Activated CD8-positive, alpha-beta memory T cell treated with anti-CD3 and anti-CD28 coated beads for 24 hours (primary cell): ENCODE measurements at regions not wholly inside any gene's neighbourhood (a gene's known extent, or its start where the extent isn't known, plus 50 kb on each side); places are given as distances from the start of the nearest gene placed in this dataset.
A peak's percentile ranks its signal among the peaks of the same experiment; 100 is the strongest.

ENCODE experiments used
- DNase-seq: peaks from one replicate; pipeline ENCODE4 v3.0.0-alpha.2; 2020

GRCh38 chr2:57740891-57741290 is 305.7 kb upstream of the VRK2 start:
- DNase-seq = no peak

GRCh38 chr2:57753636-57754035 is 293.0 kb upstream of the VRK2 start:
- DNase-seq = no peak

- DNase-seq = no peak
Observed at GRCh38 chr2:57758686-57759085, 287.9 kb upstream of the VRK2 start.

GRCh38 chr2:57759131-57759530 is 287.5 kb upstream of the VRK2 start:
- DNase-seq = no peak

- DNase-seq = peak; percentile 93
Observed at GRCh38 chr2:57759822-57760300, 286.7 kb upstream of the VRK2 start.

- DNase-seq = no peak
Observed at GRCh38 chr2:57760381-57760801, 286.2 kb upstream of the VRK2 start.

GRCh38 chr2:57776916-57777315 is 269.7 kb upstream of the VRK2 start:
- no peak for DNase-seq

- no peak for DNase-seq
Observed at GRCh38 chr2:57782587-57782986, 264.0 kb upstream of the VRK2 start.

GRCh38 chr2:57793310-57793709 is 253.3 kb upstream of the VRK2 start:
- no peak for DNase-seq

- no peak for DNase-seq
Observed at GRCh38 chr2:57796527-57796926, 250.1 kb upstream of the VRK2 start.

GRCh38 chr2:57798346-57798745 is 248.3 kb upstream of the VRK2 start:
- no peak for DNase-seq

GRCh38 chr2:57802243-57802642 is 244.4 kb upstream of the VRK2 start:
- DNase-seq = no peak

- no peak for DNase-seq
Observed at GRCh38 chr2:57804971-57805370, 241.6 kb upstream of the VRK2 start.

- DNase-seq = no peak
Observed at GRCh38 chr2:57806449-57806968, 240.1 kb upstream of the VRK2 start.

GRCh38 chr2:57809230-57809629 is 237.4 kb upstream of the VRK2 start:
- DNase-seq = no peak

- DNase-seq = no peak
Observed at GRCh38 chr2:57821088-57821487, 225.5 kb upstream of the VRK2 start.

- no peak for DNase-seq
Observed at GRCh38 chr2:57828221-57828620, 218.4 kb upstream of the VRK2 start.

GRCh38 chr2:57834666-57835065 is 211.9 kb upstream of the VRK2 start:
- DNase-seq = no peak

GRCh38 chr2:57842531-57842930 is 204.1 kb upstream of the VRK2 start:
- no peak for DNase-seq

GRCh38 chr2:57843158-57843557 is 203.4 kb upstream of the VRK2 start:
- DNase-seq = no peak

GRCh38 chr2:57848723-57849122 is 197.9 kb upstream of the VRK2 start:
- no peak for DNase-seq

GRCh38 chr2:57849843-57850242 is 196.8 kb upstream of the VRK2 start:
- no peak for DNase-seq

GRCh38 chr2:57850415-57851130 is 196.0 kb upstream of the VRK2 start:
- DNase-seq = no peak

GRCh38 chr2:57855212-57855611 is 191.4 kb upstream of the VRK2 start:
- no peak for DNase-seq

GRCh38 chr2:57859755-57860154 is 186.9 kb upstream of the VRK2 start:
- DNase-seq = no peak
